Spleen (tissue), 11 donors: ENCODE measurements at regions not wholly inside any gene's neighbourhood (a gene's known extent, or its start where the extent isn't known, plus 50 kb on each side); places are given as distances from the start of the nearest gene placed in this dataset.
"Not testable (repeated sequence)": the region's sequence is repeated elsewhere in the genome, so short reads cannot be mapped to it uniquely, and the experiment has no call there.

ENCODE experiments used
- DNase-seq: peaks from one replicate; pipeline ENCODE4 v3.0.0-alpha.2; 2020
- H3K27ac ChIP-seq, 8 donors: fragments of 200-600 bp; sonication (generic) in 7 of 8; 1 replicate in 4 of 8; 2 replicates in 4 of 8; pipeline versions ENCODE4 v1.5.0 to v1.8.0; 2016 to 2021; ENCODE audit warnings: inconsistent platforms in 4 of 8, mild to moderate bottlenecking in 4 of 8, moderate library complexity in 1 of 8
- H3K27me3 ChIP-seq, 7 donors: fragments of 200-600 bp; sonication (generic) in 6 of 7; replicated peaks in 1 of 7; 1 replicate in 4 of 7; 2 replicates in 3 of 7; pipeline versions ENCODE4 v1.5.0 to v1.8.0; 2016 to 2021; ENCODE audit warnings: inconsistent platforms in 3 of 7, mild to moderate bottlenecking in 1 of 7
- H3K36me3 ChIP-seq, 6 donors: fragments of 200-600 bp; sonication (generic) in 5 of 6; 1 replicate in 4 of 6; 2 replicates in 2 of 6; pipeline versions ENCODE4 v1.5.0 to v1.8.0; 2016 to 2021; ENCODE audit warnings: inconsistent platforms in 2 of 6
- H3K4me1 ChIP-seq, 6 donors: fragments of 200-600 bp; sonication (generic) in 5 of 6; 1 replicate in 3 of 6; 2 replicates in 3 of 6; pipeline versions ENCODE4 v1.5.0 to v1.8.0; 2016 to 2021; ENCODE audit warnings: inconsistent platforms in 3 of 6
- H3K4me3 ChIP-seq, 8 donors: fragments of 200-600 bp; sonication (generic) in 7 of 8; 1 replicate in 4 of 8; 2 replicates in 4 of 8; pipeline versions ENCODE4 v1.5.0 to v1.8.0; 2016 to 2021; ENCODE audit warnings: inconsistent platforms in 4 of 8, mild to moderate bottlenecking in 4 of 8, moderate library complexity in 2 of 8
- H3K9me3 ChIP-seq, 8 donors: fragments of 200-600 bp; sonication (generic) in 7 of 8; 1 replicate in 4 of 8; 2 replicates in 4 of 8; pipeline versions ENCODE4 v1.5.0 to v1.8.0; 2016 to 2021; ENCODE audit warnings: inconsistent platforms in 4 of 8
- CTCF ChIP-seq, 11 experiments: fragments of 200-600 bp in 7 of 11; fragments of 450-650 bp in 4 of 11; sonication (generic) in 4 of 11; IDR thresholded peaks in 8 of 11; conservative IDR thresholded peaks in 3 of 11; 1 replicate in 7 of 11; 2 replicates in 4 of 11; pipeline versions ENCODE4 v1.4.0 to v1.8.0; 2016 to 2021; ENCODE audit warnings: antibody characterized with exemption in 11 of 11, inconsistent platforms in 4 of 11, mild to moderate bottlenecking in 1 of 11
- POLR2A ChIP-seq, 3 donors: fragments of 450-650 bp; IDR thresholded peaks; one replicate each; pipeline ENCODE4 v1.5.1; 2017; ENCODE audit warnings: antibody characterized with exemption in 3 of 3, mild to moderate bottlenecking in 1 of 3
- POLR2AphosphoS5 ChIP-seq, 3 donors: sonication (generic); formaldehyde crosslinking; IDR thresholded peaks; one replicate each; pipeline ENCODE4 v1.5.1; 2017; ENCODE audit warnings: antibody characterized with exemption in 3 of 3
- WGBS, 5 donors: extraction: QIAGEN DNeasy Blood & Tissue Kit in 3 of 5; methylation state at CpG; one replicate each; pipeline versions ENCODE4 v1.1.5 to v1.1.7; 2013 to 2018; 5-methylcytosine and 5-hydroxymethylcytosine counted together
- intact Hi-C: fragments of 100-400 bp; cut with DNase I; formaldehyde crosslinking; loops from one replicate; pipeline ENCODE4 v1.15.0; 2023; ENCODE audit warnings: low total_unique reads
- donor health status: healthy with polysubstance abuse.
- donor health status: DM: no; HTN: no; CAD: no; lungs with moderate emphysema.
- donor health status: DM: no; HTN: no; CAD: no.
- donor health status: Bipolar disorder and iron deficiency.
- donor health status: healthy.
- donor health status: DM: no; HTN: no; CAD: no.
- donor health status: DM: yes; HTN: yes; CAD: no.

DNA sequence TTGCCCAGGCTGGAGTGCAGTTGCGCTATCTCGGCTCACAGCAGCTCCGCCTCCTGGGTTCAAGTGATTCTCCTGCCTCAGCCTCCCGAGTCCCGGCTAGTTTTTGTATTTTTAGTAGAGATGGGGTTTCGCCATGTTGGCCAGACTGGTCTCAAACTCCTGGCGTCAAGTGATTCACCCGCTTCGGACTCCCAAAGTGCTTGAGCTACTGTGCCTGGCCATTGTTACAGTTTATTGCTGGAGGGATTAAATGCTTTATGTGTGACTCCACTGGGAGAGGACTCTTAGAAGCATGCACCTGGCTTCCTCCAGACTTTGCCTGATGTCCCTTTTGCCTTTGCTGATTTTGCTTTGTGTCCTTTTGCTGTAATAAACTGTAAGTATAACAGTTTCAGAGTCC lies 93.5 kb upstream of the NUTM2F start:
- H3K27ac ChIP-seq, DNase-seq, H3K4me1 ChIP-seq, intact Hi-C loops, H3K9me3 ChIP-seq, H3K4me3 ChIP-seq, H3K27me3 ChIP-seq: not testable (repeated sequence)
- WGBS, 5 donors = 93 to 99% (median 98%) methylated on average over 9 of the region's 9 CpGs
- H3K36me3 ChIP-seq = peaks cover 0 to 41% (median 2%) of the 10 kb centered on the region in 6 donors

- WGBS, 5 donors = 74 to 89% (median 84%) methylated on average over 3 to 4 of the region's 4 CpGs
- DNase-seq, H3K27ac ChIP-seq, H3K4me1 ChIP-seq, H3K27me3 ChIP-seq, intact Hi-C loops, H3K9me3 ChIP-seq, H3K4me3 ChIP-seq: not testable (repeated sequence)
- peaks cover 0 to 27% (median 0%) of the 10 kb centered on the region in 6 donors for H3K36me3 ChIP-seq
These were observed 96.9 kb upstream of the NUTM2F start for GRCh38 chr9:94425312-94425711.

GRCh38 chr9:94437128-94437527 lies 108.7 kb upstream of the NUTM2F start:
- peaks cover 0 to 51% (median 11%) of the 10 kb centered on the region in 6 donors for H3K36me3 ChIP-seq
- DNase-seq, intact Hi-C loops, H3K4me3 ChIP-seq, H3K27ac ChIP-seq, H3K4me1 ChIP-seq, H3K9me3 ChIP-seq, H3K27me3 ChIP-seq: not testable (repeated sequence)
- WGBS, 5 donors = no CpG with 5 or more reads among the region's 2 CpGs

- DNase-seq, H3K4me1 ChIP-seq, H3K9me3 ChIP-seq, intact Hi-C loops, H3K4me3 ChIP-seq, H3K27ac ChIP-seq, H3K27me3 ChIP-seq: not testable (repeated sequence)
- peaks cover 0 to 53% (median 21%) of the 10 kb centered on the region in 6 donors for H3K36me3 ChIP-seq
- 94 to 100% methylated on average over 1 of the region's 1 CpG; no CpG with 5 or more reads in 3 of the 5 donors for WGBS, 5 donors
These were observed 109.9 kb upstream of the NUTM2F start for GRCh38 chr9:94438336-94438735.

DNA sequence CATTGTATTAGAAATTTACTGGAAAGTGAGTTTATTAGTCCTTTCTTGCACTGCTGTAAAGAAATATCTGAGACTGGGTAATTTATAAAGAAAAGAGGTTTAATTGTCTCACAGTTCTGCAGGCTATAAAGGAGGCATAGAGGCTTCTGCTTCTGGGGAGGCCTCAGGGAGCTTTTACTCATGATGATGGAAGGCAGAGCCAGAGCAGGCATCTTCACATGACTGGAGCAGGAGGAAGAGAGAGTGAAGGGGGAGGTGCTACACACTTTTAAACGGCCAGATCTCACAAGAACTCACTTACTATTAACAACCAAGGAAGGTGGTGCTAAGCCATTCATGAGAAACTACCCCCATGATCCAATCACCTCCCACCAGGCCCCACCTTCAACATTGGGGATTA lies 112.7 kb upstream of the NUTM2F start:
- H3K4me3 ChIP-seq, intact Hi-C loops, H3K27ac ChIP-seq, H3K9me3 ChIP-seq, H3K4me1 ChIP-seq, DNase-seq, H3K27me3 ChIP-seq: not testable (repeated sequence)
- 41 to 71% (median 41%) methylated on average over 1 of the region's 1 CpG for WGBS, 5 donors
- peaks cover 0 to 77% (median 24%) of the 10 kb centered on the region in 6 donors for H3K36me3 ChIP-seq

DNA sequence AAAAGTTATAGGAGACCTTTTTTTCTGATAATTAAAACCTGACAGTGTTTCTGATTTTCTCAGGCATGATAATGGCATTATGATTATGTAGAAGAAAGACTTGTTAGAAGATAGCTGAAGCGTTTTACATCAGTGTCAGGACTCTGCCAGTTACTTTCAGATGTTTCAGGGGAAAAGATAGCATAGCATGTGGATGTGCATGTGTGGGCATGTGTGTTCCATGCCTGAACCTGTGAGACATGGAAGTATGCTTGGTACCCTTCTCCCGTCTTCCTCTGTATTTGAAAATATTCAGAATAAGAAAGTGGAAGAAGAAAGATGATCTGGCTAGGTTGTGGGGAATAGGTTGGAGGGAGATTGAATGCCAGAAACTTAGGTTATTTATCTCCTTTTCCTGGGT lies 113.1 kb upstream of the PCAT7 start:
- no peaks in the 10 kb centered on the region for H3K9me3 ChIP-seq
- 92 to 99% (median 97%) methylated on average over 2 of the region's 2 CpGs for WGBS, 5 donors
- TF ChIP-seq POLR2AphosphoS5 (IDR thresholded peaks at IDR 0.05) = no peak
- no peak for TF ChIP-seq POLR2A (IDR thresholded peaks at IDR 0.05)
- TF ChIP-seq CTCF (IDR thresholded peaks at IDR 0.05 in 8 of 11, conservative IDR thresholded peaks at IDR 0.05 in 3 of 11) = no peak
- no peak for DNase-seq
- H3K27me3 ChIP-seq = no peaks in the 10 kb centered on the region
- H3K27ac ChIP-seq = no peak overlapping the region
- H3K36me3 ChIP-seq = peaks cover 0 to 82% (median 24%) of the 10 kb centered on the region in 6 donors
- no peaks in the 10 kb centered on the region for H3K4me1 ChIP-seq
- intact Hi-C loops = no loop called here
- H3K4me3 ChIP-seq = no peak overlapping the region

- no peak overlapping the region for H3K4me3 ChIP-seq
- no peaks in the 10 kb centered on the region for H3K9me3 ChIP-seq
- H3K27ac ChIP-seq = no peak overlapping the region
- H3K27me3 ChIP-seq = no peaks in the 10 kb centered on the region
- DNase-seq = no peak
- no peaks in the 10 kb centered on the region for H3K4me1 ChIP-seq
- H3K36me3 ChIP-seq = peaks cover 0 to 96% (median 31%) of the 10 kb centered on the region in 6 donors
- TF ChIP-seq POLR2A (IDR thresholded peaks at IDR 0.05) = no peak
- no peak for TF ChIP-seq POLR2AphosphoS5 (IDR thresholded peaks at IDR 0.05)
- no peak for TF ChIP-seq CTCF (IDR thresholded peaks at IDR 0.05 in 8 of 11, conservative IDR thresholded peaks at IDR 0.05 in 3 of 11)
- 78 to 96% (median 92%) methylated on average over 6 of the region's 6 CpGs for WGBS, 5 donors
- intact Hi-C loops = no loop called here
These were observed 111.7 kb upstream of the PCAT7 start for GRCh38 chr9:94443032-94443722.
